PC-9 (cell line): ENCODE measurements at regions not wholly inside any gene's neighbourhood (a gene's known extent, or its start where the extent isn't known, plus 50 kb on each side); places are given as distances from the start of the nearest gene placed in this dataset.

Experiments used
- CTCF ChIP-seq: fragments of 200-600 bp; sonication (generic); conservative IDR thresholded peaks from 2 replicates; pipeline ENCODE4 v1.6.1; 2017; ENCODE audit warnings: mixed run types, antibody characterized with exemption, mild to moderate bottlenecking, moderate library complexity
- EZH2 ChIP-seq: fragments of 200-600 bp; sonication (generic); IDR thresholded peaks from 2 replicates; pipeline ENCODE4 v1.8.0; 2017; ENCODE audit warnings: antibody characterized with exemption, low read depth

GRCh38 chr1:19585507-19585906 is 58.6 kb upstream of the NBL1 start:
- TF ChIP-seq CTCF = no peak
- no peak for TF ChIP-seq EZH2
